ENCODE measurements at regions not wholly inside any gene's neighbourhood (a gene's known extent, or its start where the extent isn't known, plus 50 kb on each side); places are given as distances from the start of the nearest gene placed in this dataset.
A peak's percentile ranks its signal among the peaks of the same experiment; 100 is the strongest.

DNA sequence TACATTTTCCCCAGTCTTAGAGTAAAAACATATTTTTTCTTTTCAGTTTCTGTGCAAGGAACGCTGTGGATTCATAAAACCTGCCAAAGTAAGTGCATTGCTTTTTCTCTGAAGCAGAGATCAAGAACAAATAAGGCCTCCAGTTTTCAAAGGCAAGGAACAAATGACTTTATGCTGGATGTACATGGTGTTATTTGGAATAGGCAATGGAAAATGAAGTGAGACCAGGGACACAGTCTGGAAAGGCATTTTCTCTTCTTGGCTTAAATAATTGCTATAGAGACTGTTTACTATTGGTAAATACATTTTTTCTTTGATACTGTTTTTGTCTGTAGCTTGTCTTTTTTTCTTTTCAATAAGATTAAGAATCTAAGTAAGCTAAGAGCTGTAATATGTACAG, 725.9 kb upstream of the MDGA2 start:
- FAIRE-seq (peak; percentile 35), DNase-seq (ENCODE audit: insufficient read length, low spot score) (no peak)
- TF ChIP-seq CTCF (IDR thresholded peaks at IDR 0.05; ENCODE audit: insufficient read depth, missing control alignments): no peak

GRCh38 chr14:48398675-48399282, 723.4 kb upstream of the MDGA2 start:
- DNase-seq (ENCODE audit: insufficient read length, low spot score): no peak
- TF ChIP-seq CTCF (IDR thresholded peaks at IDR 0.05; ENCODE audit: insufficient read depth, missing control alignments): peak; percentile 83
- FAIRE-seq: peak; percentile 69

DNA sequence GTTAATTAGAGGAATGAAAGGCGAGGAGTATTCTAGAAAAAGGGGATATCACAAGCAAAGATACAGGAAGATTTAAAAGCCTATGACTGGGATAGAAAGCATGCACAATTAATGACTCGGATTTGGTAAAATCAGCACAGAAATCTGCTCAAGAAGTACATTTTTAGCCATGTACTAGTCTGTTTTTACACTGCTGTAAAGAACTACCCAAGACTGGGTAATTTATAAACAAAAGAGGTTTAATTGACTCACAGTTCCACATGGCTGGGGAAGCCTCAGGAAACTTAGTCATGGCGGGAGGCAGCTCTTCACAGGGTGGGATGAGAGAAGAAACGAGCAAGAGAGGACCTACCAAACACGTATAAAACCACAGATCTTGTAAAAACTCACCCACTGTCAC, 716.3 kb upstream of the MDGA2 start:
- no peak for TF ChIP-seq CTCF (IDR thresholded peaks at IDR 0.05; ENCODE audit: insufficient read depth, missing control alignments)
- FAIRE-seq (no peak), DNase-seq (ENCODE audit: insufficient read length, low spot score) (no peak)

GRCh38 chr14:48390346-48390745, 714.9 kb upstream of the MDGA2 start:
- no peak for TF ChIP-seq CTCF (IDR thresholded peaks at IDR 0.05; ENCODE audit: insufficient read depth, missing control alignments)
- no peak for FAIRE-seq
- no peak for DNase-seq (ENCODE audit: insufficient read length, low spot score)

DNA sequence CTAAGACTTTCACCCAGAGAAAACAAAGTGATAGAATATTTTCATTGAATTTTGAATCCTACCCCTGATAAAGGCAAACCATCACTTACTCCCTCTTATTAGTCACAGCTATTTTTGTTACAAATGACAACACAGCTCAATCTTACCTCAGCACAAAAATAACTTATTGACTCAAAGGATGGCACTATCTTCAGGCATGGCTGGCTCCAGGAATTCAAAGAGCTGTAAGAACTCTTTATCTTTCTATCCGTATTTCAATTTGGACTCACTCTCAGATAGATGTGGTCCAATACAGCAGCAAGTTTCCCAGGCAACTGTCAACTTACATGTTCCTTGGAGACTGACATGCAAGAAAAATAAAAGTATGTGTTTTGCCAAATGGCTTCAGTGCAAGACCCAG, 709.4 kb upstream of the MDGA2 start:
- TF ChIP-seq CTCF (IDR thresholded peaks at IDR 0.05; ENCODE audit: insufficient read depth, missing control alignments): no peak
- DNase-seq (ENCODE audit: insufficient read length, low spot score): no peak
- FAIRE-seq: no peak

DNA sequence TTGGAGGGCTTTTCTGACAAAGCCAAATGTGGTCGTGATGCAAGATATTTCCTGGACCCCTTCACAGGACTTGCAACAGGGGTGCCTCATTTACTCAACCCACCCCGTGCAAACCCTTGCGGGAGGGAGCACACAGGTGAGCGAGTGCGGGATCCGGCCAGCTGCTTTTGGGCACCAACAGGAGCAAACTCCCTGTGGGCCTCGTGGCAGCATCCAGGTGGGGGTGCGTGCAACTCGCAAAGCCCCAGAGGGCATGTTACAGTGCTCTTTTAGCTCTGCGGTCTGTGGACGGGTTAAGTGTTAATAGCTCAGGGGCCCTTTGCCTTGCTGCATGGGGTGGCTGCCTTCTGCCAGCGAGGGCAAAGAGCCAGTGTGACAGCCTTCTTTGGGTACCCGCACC, 707.6 kb upstream of the MDGA2 start:
- FAIRE-seq (no peak), DNase-seq (ENCODE audit: insufficient read length, low spot score) (no peak)
- TF ChIP-seq CTCF (IDR thresholded peaks at IDR 0.05; ENCODE audit: insufficient read depth, missing control alignments): no peak

GRCh38 chr14:48378541-48378940, 703.1 kb upstream of the MDGA2 start:
- DNase-seq (ENCODE audit: insufficient read length, low spot score) (no peak), FAIRE-seq (no peak)
- no peak for TF ChIP-seq CTCF (IDR thresholded peaks at IDR 0.05; ENCODE audit: insufficient read depth, missing control alignments)
